Lower lobe of right lung (tissue), 2 donors: ENCODE measurements at regions not wholly inside any gene's neighbourhood (a gene's known extent, or its start where the extent isn't known, plus 50 kb on each side); places are given as distances from the start of the nearest gene placed in this dataset.
"Not testable (repeated sequence)": the region's sequence is repeated elsewhere in the genome, so short reads cannot be mapped to it uniquely, and the experiment has no call there.

Source experiments
- ATAC-seq, 2 donors: fragments of 200-7000 bp; cut with Tn5 transposase; one replicate each; pipeline ENCODE4 v1.9.1; 2020 to 2022; ENCODE audit warnings: mild to moderate bottlenecking in 2 of 2, moderate library complexity in 2 of 2
- DNase-seq: peaks from one replicate; pipeline ENCODE4 v3.0.0-alpha.2; 2020
- H3K27ac ChIP-seq: fragments of 200-600 bp; one replicate; pipeline ENCODE4 v1.8.0; 2022
- H3K27me3 ChIP-seq: fragments of 200-600 bp; one replicate; pipeline ENCODE4 v1.8.0; 2022; ENCODE audit warnings: low read depth
- H3K36me3 ChIP-seq: fragments of 200-600 bp; one replicate; pipeline ENCODE4 v1.8.0; 2022; ENCODE audit warnings: mild to moderate bottlenecking
- H3K4me1 ChIP-seq: fragments of 200-600 bp; one replicate; pipeline ENCODE4 v1.8.0; 2022
- H3K4me3 ChIP-seq: fragments of 200-600 bp; one replicate; pipeline ENCODE4 v1.8.0; 2022; ENCODE audit warnings: mild to moderate bottlenecking
- H3K9me3 ChIP-seq: fragments of 200-600 bp; one replicate; pipeline ENCODE4 v1.8.0; 2022
- intact Hi-C: fragments of 100-400 bp; cut with DNase I; formaldehyde crosslinking; loops from one replicate; pipeline ENCODE4 v1.11.0; 2022
- TF ChIP-seq, protein P1 (sequence below): fragments of 200-600 bp; IDR thresholded peaks from one replicate; pipeline ENCODE4 v1.8.0; 2022; ENCODE audit warnings: antibody characterized with exemption, mild to moderate bottlenecking
- donor health status: DM: no; HTN: yes; CAD: no; lungs with severe emphysema.

DNA sequence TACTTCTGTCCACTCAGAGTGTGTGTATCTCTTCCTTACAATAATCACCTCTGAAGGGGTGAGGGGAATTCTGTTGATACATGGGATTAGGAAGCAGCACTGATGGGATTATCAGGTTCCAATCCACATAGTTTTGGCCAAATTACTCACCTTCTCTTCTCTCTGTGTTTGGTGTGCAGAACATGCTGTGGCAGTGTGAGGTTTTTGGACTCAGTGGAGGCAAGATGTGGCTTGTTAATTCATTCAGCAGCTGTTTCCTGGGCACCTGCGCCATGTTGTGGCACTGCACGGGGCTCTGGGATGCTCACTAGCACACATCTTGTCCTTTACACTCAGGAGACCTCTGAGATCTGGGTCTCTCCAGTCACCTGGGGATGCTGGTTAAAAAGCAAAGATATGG lies 350.3 kb upstream of the HS6ST1 start:
- H3K4me1 ChIP-seq, result no peaks in the 10 kb centered on the region
- H3K9me3 ChIP-seq, result no peaks in the 10 kb centered on the region
- DNase-seq (no peak), ATAC-seq (no peak)
- TF ChIP-seq, protein P1, sequence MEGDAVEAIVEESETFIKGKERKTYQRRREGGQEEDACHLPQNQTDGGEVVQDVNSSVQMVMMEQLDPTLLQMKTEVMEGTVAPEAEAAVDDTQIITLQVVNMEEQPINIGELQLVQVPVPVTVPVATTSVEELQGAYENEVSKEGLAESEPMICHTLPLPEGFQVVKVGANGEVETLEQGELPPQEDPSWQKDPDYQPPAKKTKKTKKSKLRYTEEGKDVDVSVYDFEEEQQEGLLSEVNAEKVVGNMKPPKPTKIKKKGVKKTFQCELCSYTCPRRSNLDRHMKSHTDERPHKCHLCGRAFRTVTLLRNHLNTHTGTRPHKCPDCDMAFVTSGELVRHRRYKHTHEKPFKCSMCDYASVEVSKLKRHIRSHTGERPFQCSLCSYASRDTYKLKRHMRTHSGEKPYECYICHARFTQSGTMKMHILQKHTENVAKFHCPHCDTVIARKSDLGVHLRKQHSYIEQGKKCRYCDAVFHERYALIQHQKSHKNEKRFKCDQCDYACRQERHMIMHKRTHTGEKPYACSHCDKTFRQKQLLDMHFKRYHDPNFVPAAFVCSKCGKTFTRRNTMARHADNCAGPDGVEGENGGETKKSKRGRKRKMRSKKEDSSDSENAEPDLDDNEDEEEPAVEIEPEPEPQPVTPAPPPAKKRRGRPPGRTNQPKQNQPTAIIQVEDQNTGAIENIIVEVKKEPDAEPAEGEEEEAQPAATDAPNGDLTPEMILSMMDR, result no peak
- H3K27ac ChIP-seq, result no peak overlapping the region
- H3K27me3 ChIP-seq, result no peaks in the 10 kb centered on the region
- H3K4me3 ChIP-seq, result no peak overlapping the region
- H3K36me3 ChIP-seq, result no peaks in the 10 kb centered on the region
- intact Hi-C loops, result no loop called here

- Histone ChIP-seq H3K9me3 (no peaks in the 10 kb centered on the region), H3K36me3 (no peaks in the 10 kb centered on the region), H3K27ac (no peak overlapping the region), H3K27me3 (no peaks in the 10 kb centered on the region), H3K4me1 (no peaks in the 10 kb centered on the region), H3K4me3 (no peak overlapping the region)
- intact Hi-C loops, result no loop called here
- DNase-seq (no peak), ATAC-seq (no peak)
- TF ChIP-seq, protein P1, result no peak
These were observed 351.4 kb upstream of the HS6ST1 start for GRCh38 chr2:128670066-128670465.

GRCh38 chr2:128671981-128672757 lies 353.5 kb upstream of the HS6ST1 start:
- H3K9me3 ChIP-seq, intact Hi-C loops, H3K27me3 ChIP-seq, H3K4me1 ChIP-seq, DNase-seq, ATAC-seq, H3K36me3 ChIP-seq, H3K27ac ChIP-seq, H3K4me3 ChIP-seq: not testable (repeated sequence)

GRCh38 chr2:128679680-128680079 lies 361.0 kb upstream of the HS6ST1 start:
- H3K27ac ChIP-seq, H3K4me1 ChIP-seq, ATAC-seq, intact Hi-C loops, H3K27me3 ChIP-seq, H3K36me3 ChIP-seq, DNase-seq, H3K4me3 ChIP-seq, H3K9me3 ChIP-seq: not testable (repeated sequence)

- Histone ChIP-seq H3K9me3 (no peaks in the 10 kb centered on the region), H3K4me1 (no peaks in the 10 kb centered on the region), H3K27ac (no peak overlapping the region), H3K27me3 (no peaks in the 10 kb centered on the region), H3K36me3 (no peaks in the 10 kb centered on the region), H3K4me3 (no peak overlapping the region)
- TF ChIP-seq, protein P1, result no peak
- ATAC-seq (no peak), DNase-seq (no peak)
- intact Hi-C loops, result no loop called here
These were observed 362.8 kb upstream of the HS6ST1 start for GRCh38 chr2:128681507-128681906.

- ATAC-seq (no peak), DNase-seq (no peak)
- Histone ChIP-seq H3K4me1 (no peaks in the 10 kb centered on the region), H3K27me3 (no peaks in the 10 kb centered on the region), H3K4me3 (no peak overlapping the region), H3K9me3 (no peaks in the 10 kb centered on the region), H3K27ac (no peak overlapping the region), H3K36me3 (no peaks in the 10 kb centered on the region)
- TF ChIP-seq, protein P1, result no peak
- intact Hi-C loops, result no loop called here
These were observed 363.6 kb upstream of the HS6ST1 start for GRCh38 chr2:128682266-128682665.
